Vagina (tissue), 2 donors: ENCODE measurements at regions not wholly inside any gene's neighbourhood (a gene's known extent, or its start where the extent isn't known, plus 50 kb on each side); places are given as distances from the start of the nearest gene placed in this dataset.

Experiments used
- POLR2A ChIP-seq, 2 donors: fragments of 450-650 bp; IDR thresholded peaks; one replicate each; pipeline ENCODE4 v1.6.1; 2017; ENCODE audit warnings: antibody characterized with exemption in 2 of 2, mild to moderate bottlenecking in 2 of 2, moderate library complexity in 2 of 2
- POLR2AphosphoS5 ChIP-seq, 2 donors: sonication (generic); formaldehyde crosslinking; IDR thresholded peaks; one replicate each; pipeline ENCODE4 v1.9.0; 2017; ENCODE audit warnings: antibody characterized with exemption in 2 of 2, mild to moderate bottlenecking in 2 of 2, low read depth in 1 of 2; ENCODE audit not compliant: insufficient read depth in 1 of 2
- TF ChIP-seq, protein P1 (sequence below), 3 experiments: fragments of 450-650 bp in 2 of 3; fragments of 200-600 bp in 1 of 3; sonication (generic) in 1 of 3; IDR thresholded peaks; one replicate each; pipeline ENCODE4 v1.5.1; 2017 to 2019; ENCODE audit warnings: antibody characterized with exemption in 3 of 3, mild to moderate bottlenecking in 2 of 3, moderate library complexity in 2 of 3

DNA sequence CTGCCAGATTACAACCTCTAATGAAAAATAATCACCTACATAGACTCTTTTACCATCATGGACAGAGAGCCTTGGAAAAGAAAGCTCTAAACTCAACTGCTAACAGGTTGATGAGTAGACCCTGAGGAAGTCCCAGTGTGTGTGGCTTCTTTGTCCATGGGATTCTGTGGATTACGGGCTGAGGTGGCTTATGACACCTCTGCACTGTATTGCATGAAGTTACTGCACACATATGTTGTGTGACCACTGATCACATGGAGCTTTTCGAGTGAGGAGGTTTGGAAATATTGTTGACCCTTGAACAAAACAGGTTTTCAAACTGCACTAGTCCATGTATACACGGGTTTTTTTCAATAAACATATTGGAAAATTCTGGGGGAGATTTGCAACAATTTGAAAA lies 124.4 kb downstream of the RIN2 start:
- TF ChIP-seq, protein P1, sequence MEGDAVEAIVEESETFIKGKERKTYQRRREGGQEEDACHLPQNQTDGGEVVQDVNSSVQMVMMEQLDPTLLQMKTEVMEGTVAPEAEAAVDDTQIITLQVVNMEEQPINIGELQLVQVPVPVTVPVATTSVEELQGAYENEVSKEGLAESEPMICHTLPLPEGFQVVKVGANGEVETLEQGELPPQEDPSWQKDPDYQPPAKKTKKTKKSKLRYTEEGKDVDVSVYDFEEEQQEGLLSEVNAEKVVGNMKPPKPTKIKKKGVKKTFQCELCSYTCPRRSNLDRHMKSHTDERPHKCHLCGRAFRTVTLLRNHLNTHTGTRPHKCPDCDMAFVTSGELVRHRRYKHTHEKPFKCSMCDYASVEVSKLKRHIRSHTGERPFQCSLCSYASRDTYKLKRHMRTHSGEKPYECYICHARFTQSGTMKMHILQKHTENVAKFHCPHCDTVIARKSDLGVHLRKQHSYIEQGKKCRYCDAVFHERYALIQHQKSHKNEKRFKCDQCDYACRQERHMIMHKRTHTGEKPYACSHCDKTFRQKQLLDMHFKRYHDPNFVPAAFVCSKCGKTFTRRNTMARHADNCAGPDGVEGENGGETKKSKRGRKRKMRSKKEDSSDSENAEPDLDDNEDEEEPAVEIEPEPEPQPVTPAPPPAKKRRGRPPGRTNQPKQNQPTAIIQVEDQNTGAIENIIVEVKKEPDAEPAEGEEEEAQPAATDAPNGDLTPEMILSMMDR (IDR thresholded peaks at IDR 0.05), result no peak
- no peak for TF ChIP-seq POLR2AphosphoS5 (IDR thresholded peaks at IDR 0.05; ENCODE audit: insufficient read depth in 1 of 2, low read depth in 1 of 2)
- TF ChIP-seq POLR2A (IDR thresholded peaks at IDR 0.05), result no peak
